Endothelial cell of umbilical vein (primary cell): ENCODE measurements at regions not wholly inside any gene's neighbourhood (a gene's known extent, or its start where the extent isn't known, plus 50 kb on each side); places are given as distances from the start of the nearest gene placed in this dataset.

Source experiments
- CTCF ChIP-seq, 2 donors: IDR thresholded peaks; 1 replicate in 1 of 2; 2 replicates in 1 of 2; pipeline ENCODE4 v1.5.1; 2011; ENCODE audit warnings: low read length in 2 of 2, mild to moderate bottlenecking in 2 of 2, moderate library complexity in 2 of 2, control low read depth in 1 of 2, inconsistent platforms in 1 of 2, low read depth in 1 of 2; ENCODE audit not compliant: insufficient read depth in 1 of 2; ENCODE audit errors: extremely low read depth in 1 of 2
- EZH2 ChIP-seq: IDR thresholded peaks from 2 replicates; pipeline ENCODE4 v1.6.1; 2012; ENCODE audit warnings: borderline replicate concordance, low read depth, mild to moderate bottlenecking, moderate library complexity, low read length, inconsistent platforms; ENCODE audit not compliant: severe bottlenecking
- GATA2 ChIP-seq: IDR thresholded peaks from 2 replicates; pipeline ENCODE4 v1.7.0; 2011; ENCODE audit warnings: low read depth, mild to moderate bottlenecking, moderate library complexity, mixed read lengths, low read length; ENCODE audit not compliant: insufficient read length, insufficient read depth
- JUN ChIP-seq: IDR thresholded peaks from 2 replicates; pipeline ENCODE4 v1.6.1; 2011; ENCODE audit warnings: borderline replicate concordance, low read depth; ENCODE audit not compliant: insufficient read length, insufficient read depth
- MAX ChIP-seq: IDR thresholded peaks from 2 replicates; pipeline ENCODE4 v1.6.1; 2011; ENCODE audit not compliant: insufficient read depth, insufficient read length
- MYC ChIP-seq: IDR thresholded peaks from one replicate; pipeline ENCODE4 v1.6.1; 2011; ENCODE audit warnings: mild to moderate bottlenecking, low read depth, low read length
- POLR2A ChIP-seq: IDR thresholded peaks from 2 replicates; pipeline ENCODE4 v1.6.1; 2012; ENCODE audit warnings: low read depth, mild to moderate bottlenecking, control low read depth, low read length
- POLR2AphosphoS5 ChIP-seq: IDR thresholded peaks from 2 replicates; pipeline ENCODE4 v1.6.1; 2012; ENCODE audit warnings: low read depth, mild to moderate bottlenecking, control low read depth, low read length, moderate library complexity; ENCODE audit not compliant: insufficient read depth

GRCh38 chr6:56815436-56815835 is 139.5 kb upstream of the BEND6 start:
- no peak for TF ChIP-seq MYC
- TF ChIP-seq CTCF (IDR thresholded peaks at IDR 0.05; ENCODE audit: extremely low read depth in 1 of 2, insufficient read depth in 1 of 2, low read depth in 1 of 2, low read length in 2 of 2): no peak
- TF ChIP-seq EZH2: no peak
- no peak for TF ChIP-seq POLR2A
- no peak for TF ChIP-seq MAX
- no peak for TF ChIP-seq POLR2AphosphoS5
- no peak for TF ChIP-seq GATA2
- TF ChIP-seq JUN: no peak
